ENCODE measurements at regions not wholly inside any gene's neighbourhood (a gene's known extent, or its start where the extent isn't known, plus 50 kb on each side); places are given as distances from the start of the nearest gene placed in this dataset.
"Not testable (repeated sequence)": the region's sequence is repeated elsewhere in the genome, so short reads cannot be mapped to it uniquely, and the experiment has no call there.

- no peak for DNase-seq
Measured at GRCh38 chr12:84117190-84117589, 795.4 kb downstream of the SLC6A15 start.

GRCh38 chr12:84113666-84114065, 798.9 kb downstream of the SLC6A15 start:
- DNase-seq: no peak

GRCh38 chr12:84103886-84104285, 808.7 kb downstream of the SLC6A15 start:
- not testable (repeated sequence) for DNase-seq

GRCh38 chr12:84101963-84102362, 810.6 kb downstream of the SLC6A15 start:
- not testable (repeated sequence) for DNase-seq

- DNase-seq: not testable (repeated sequence)
Measured at GRCh38 chr12:84099591-84099990, 813.0 kb downstream of the SLC6A15 start.

DNA sequence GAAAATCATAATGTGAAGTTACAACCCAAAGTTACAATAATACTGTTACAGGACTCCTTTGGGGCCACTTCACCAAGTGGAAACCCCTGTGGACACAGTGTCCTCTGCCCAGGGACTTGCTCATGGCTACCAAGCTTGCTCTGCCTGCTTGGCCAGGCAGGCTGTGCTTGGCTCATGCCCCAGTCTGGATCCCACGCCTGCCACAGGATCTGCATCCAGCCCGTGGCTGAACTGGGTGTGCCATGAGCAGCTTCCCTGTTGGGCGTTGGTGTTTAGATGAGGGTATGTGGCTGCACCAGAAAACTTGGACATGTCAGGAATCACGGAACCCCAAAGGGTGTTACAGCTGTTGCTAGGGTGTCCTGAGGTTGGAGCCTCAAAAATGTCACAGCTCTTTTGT, 820.9 kb downstream of the SLC6A15 start:
- DNase-seq: no peak

DNA sequence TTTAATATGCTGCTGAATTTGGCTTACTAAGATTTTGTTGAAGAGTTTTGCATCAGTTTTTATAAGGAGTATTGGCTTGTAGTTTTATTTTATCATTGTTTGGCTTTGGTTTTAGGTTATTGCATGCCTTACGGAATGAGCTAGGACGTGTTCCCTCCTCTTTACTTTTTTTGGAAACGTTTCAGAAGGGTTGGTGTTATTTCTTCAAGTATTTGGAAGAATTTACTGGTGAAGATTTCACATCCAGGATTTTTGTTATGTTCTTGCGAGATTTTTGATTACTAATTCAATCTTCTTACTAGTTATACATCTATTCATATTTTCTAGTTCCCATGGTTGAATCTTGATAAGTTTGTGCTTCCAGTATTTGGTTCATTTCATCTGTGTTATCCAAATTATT, 823.2 kb downstream of the SLC6A15 start:
- no peak for DNase-seq

DNA sequence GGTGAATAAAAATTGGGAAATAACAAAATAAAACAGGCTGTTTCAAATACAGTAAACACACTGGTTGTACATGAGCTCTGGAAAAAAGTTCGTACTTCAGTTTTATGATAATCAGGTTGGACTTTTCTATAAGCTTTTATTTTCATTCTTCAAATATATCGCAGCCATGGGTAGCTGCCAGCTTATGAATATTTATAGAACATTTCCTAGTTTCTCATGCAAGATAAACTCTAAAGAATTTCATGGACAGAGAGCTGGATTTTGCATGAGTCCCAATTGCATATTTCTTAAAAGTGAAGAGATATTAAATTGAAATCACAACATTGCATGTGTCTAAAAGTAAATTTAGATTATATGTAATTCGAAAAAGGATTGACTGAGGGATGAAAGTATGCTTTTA, 827.6 kb downstream of the SLC6A15 start:
- no peak for DNase-seq

GRCh38 chr12:84079626-84080025, 833.0 kb downstream of the SLC6A15 start:
- DNase-seq: no peak

DNA sequence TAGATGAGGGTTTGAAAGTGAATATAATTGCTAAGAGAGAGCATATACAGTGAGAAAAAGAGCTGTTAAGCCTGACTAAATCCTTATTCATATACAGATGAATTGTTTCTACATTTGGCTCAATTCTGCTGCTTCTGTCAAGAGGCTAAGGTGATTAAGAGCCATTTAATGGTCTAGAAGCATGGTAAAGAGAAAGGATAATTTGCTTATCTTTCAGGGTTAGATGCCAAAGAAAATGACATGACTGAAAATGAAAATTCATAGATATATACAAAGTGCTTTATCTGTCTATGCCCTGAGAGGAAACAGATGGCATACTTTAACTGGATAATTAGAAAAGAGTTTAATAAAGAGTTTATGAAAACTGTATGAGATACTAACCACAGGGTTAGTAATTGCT, 834.9 kb downstream of the SLC6A15 start:
- no peak for DNase-seq

DNA sequence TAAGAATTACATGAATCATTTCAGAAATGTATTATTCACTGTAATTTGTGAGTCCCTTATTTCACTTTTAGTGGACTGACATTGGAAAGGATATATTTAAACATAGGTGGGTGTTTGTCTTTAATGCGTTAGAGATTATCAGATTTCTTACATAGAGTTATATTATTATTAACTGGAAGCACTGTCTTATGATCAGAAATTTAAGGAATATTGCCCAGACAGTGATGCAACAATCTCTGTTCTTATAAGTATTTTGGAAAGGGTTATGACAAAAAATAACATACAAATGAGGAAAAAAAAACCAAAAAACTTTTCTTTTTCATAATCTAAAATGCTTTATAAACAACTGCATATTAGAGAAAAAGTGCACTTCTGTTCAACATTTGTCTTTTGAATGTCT, 836.6 kb downstream of the SLC6A15 start:
- DNase-seq: no peak

GRCh38 chr12:84073401-84073800, 839.2 kb downstream of the SLC6A15 start:
- no peak for DNase-seq

DNA sequence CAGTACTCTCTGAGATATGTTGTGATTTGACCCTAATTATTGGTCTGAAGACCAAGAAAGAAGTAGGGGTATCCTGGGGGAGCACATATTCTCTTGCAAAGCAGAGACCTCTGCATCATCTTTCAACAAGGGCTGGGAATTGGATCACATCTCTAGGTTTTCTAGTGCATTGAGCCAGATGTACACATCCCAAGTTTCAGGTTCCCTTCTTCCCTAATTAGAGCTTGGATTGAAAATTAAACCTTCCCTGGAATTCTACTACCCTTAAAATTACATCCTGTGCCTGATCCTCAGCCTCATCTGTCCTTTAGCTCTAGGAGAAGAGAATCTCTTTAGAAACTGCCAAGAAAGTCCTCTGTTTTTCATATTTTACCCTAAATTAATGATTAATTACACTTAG, 839.6 kb downstream of the SLC6A15 start:
- no peak for DNase-seq

GRCh38 chr12:84070292-84070691, 842.3 kb downstream of the SLC6A15 start:
- no peak for DNase-seq

DNA sequence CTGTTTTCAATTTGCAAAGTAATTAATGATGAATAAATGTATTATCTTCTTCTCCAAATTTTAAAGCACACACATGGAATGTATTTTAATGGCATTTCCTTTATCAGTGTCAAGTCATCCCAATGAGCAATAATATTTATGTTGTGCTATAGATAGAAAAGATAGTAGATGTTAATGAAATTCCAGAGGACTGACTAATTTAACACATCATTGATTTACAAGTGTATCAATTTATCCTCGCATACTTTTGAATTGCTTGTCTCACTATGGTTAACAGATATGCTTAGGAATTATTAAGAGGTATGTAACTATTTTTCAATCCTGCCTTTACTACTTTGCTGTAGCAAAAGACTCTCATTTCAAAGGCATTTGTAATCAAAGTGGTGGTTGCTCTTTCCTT, 842.9 kb downstream of the SLC6A15 start:
- no peak for DNase-seq

- DNase-seq: no peak
Measured at GRCh38 chr12:84069198-84069597, 843.4 kb downstream of the SLC6A15 start.

- no peak for DNase-seq
Measured at GRCh38 chr12:84058136-84058535, 854.5 kb downstream of the SLC6A15 start.

GRCh38 chr12:84054811-84055210, 857.8 kb downstream of the SLC6A15 start:
- no peak for DNase-seq

- no peak for DNase-seq
Measured at GRCh38 chr12:84047881-84048280, 864.7 kb downstream of the SLC6A15 start.

DNA sequence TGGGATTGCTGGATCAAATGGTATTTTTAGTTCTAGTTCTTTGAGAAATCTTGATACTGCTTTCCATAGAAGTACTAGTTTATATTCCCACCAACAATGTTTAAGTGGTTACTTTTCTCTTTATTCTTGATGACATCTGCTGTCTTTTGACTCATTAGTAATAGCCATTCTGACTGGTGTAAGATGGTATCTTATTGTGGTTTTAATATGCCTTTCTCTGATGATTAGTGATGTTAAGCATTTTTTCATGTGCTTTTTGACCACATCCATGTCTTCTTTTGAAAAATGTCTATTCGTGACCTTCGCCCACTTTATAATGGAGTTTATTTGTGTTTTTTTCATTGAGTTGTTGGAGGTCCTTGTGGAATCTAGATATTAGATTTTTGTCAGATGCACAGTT, 865.7 kb downstream of the SLC6A15 start:
- DNase-seq: no peak

DNA sequence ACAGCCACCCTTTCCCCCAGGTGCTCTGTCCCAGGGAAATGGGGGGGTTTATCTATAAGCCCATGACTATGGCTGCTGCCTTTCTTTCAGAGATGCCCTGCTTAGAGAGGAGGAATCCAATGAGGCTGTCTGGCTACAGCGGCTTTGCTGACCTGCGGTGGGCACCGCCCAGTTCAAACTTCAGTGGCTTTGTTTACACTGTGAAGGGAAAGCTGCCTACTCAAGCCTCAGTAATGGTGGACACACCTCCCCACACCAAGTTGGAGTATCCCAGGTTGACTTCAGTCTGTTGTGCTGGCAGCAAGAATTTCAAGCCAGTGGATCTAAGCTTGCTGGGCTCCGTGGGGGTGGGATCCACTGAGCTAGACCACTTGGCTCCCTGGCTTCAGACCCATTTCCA, 869.2 kb downstream of the SLC6A15 start:
- no peak for DNase-seq

GRCh38 chr12:84038242-84038641, 874.4 kb downstream of the SLC6A15 start:
- no peak for DNase-seq

- DNase-seq: no peak
Measured at GRCh38 chr12:84036912-84037311, 875.7 kb downstream of the SLC6A15 start.

DNA sequence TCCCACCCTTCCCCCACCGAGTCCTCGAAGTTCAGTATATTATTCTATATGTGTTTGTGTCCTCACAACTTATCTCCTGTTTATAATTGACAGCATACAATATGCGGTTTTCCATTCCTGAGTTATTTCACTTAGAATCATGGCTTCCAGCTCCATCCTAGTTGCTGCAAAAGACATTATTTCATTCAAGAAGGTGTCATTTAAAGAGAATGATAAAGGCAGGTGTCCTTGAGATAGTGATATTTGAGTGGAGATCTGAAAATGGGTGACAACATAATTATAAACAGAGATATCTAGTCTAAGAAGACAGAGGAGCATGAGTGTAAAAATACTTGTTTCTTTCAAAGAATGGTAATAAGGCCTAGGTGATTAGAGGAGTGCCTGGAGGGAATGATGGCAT, 876.8 kb downstream of the SLC6A15 start:
- DNase-seq: no peak

GRCh38 chr12:84034871-84035270, 877.7 kb downstream of the SLC6A15 start:
- DNase-seq: no peak

DNA sequence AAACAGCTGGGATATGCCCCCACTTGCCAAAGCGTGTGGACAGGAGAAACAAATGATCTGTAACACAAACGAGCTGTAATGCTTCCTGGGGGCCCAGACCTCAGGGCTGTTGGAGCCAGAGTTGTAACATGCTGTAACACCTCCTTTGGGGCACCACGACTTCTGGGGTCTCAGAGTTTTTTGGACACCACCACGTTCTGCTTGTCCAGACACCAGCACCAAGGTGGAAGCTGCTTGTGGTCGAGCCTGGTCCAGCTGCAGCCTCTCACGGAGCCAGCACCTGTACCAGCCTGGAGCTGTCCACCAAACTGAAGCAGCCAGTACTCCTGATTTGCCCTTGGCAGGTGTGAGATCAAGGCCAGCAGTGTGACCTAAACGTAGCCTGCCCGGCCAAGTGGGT, 879.4 kb downstream of the SLC6A15 start:
- no peak for DNase-seq

Data from CD4-positive, alpha-beta T cell treated with Interleukin-17A for 1 hour (primary cell).